ENCODE measurements at regions not wholly inside any gene's neighbourhood (a gene's known extent, or its start where the extent isn't known, plus 50 kb on each side); places are given as distances from the start of the nearest gene placed in this dataset.

GRCh38 chr2:31736695-31737454 lies 156.1 kb upstream of the SRD5A2 start:
- POLR2A ChIA-PET (ENCODE audit: unreplicated experiment), result no interaction called here
- H3K27me3 ChIP-seq (ENCODE audit: low read length), result no peaks in the 10 kb centered on the region
- DNase-seq, result no peak

GRCh38 chr2:31735716-31736115 lies 155.0 kb upstream of the SRD5A2 start:
- DNase-seq, result no peak
- no peaks in the 10 kb centered on the region for H3K79me2 ChIP-seq (ENCODE audit: low read length)
- CTCF ChIA-PET, result no interaction called here
- no peaks in the 10 kb centered on the region for H3K36me3 ChIP-seq (ENCODE audit: low read depth, low read length)
- H3K4me1 ChIP-seq (ENCODE audit: insufficient read depth, low read length), result no peaks in the 10 kb centered on the region
- H3K9me2 ChIP-seq (replicated peaks; ENCODE audit: low read length), result no peaks in the 10 kb centered on the region
- no peak overlapping the region for H3K4me3 ChIP-seq (ENCODE audit: low read length)
- H3K9ac ChIP-seq (ENCODE audit: low read length), result no peak overlapping the region
- POLR2A ChIA-PET (ENCODE audit: unreplicated experiment), result no interaction called here
- intact Hi-C loops (cut with micrococcal nuclease), result no loop called here
- no peaks in the 10 kb centered on the region for H3K27me3 ChIP-seq (ENCODE audit: low read length)
- H3F3A ChIP-seq (ENCODE audit: low read length, unreplicated experiment), result no peaks in the 10 kb centered on the region
- no peak for TF ChIP-seq EZH2phosphoT487 (IDR thresholded peaks at IDR 0.05; ENCODE audit: borderline replicate concordance, low read length)
- no peak for TF ChIP-seq CTCF (conservative IDR thresholded peaks at IDR 0.05; ENCODE audit: low read depth, low read length)
- TF ChIP-seq EZH2 (IDR thresholded peaks at IDR 0.05; ENCODE audit: low read length, unreplicated experiment), result no peak
- no peaks in the 10 kb centered on the region for H4K20me1 ChIP-seq (ENCODE audit: low read length)
- no peak for ATAC-seq
- no peak overlapping the region for H3K27ac ChIP-seq (ENCODE audit: low read length)
- no peak overlapping the region for H3K4me2 ChIP-seq (ENCODE audit: low read length)
- H3K9me3 ChIP-seq (ENCODE audit: low read length), result no peaks in the 10 kb centered on the region
- H2AFZ ChIP-seq (ENCODE audit: low read length), result no peak overlapping the region
- no TSS peak for BruUV-seq (replicated peaks)

More at GRCh38 chr2:31736695-31737454, 156.1 kb upstream of the SRD5A2 start:
- Histone ChIP-seq H3K79me2 (ENCODE audit: low read length) (no peaks in the 10 kb centered on the region), H3K9me3 (ENCODE audit: low read length) (no peaks in the 10 kb centered on the region), H3F3A (ENCODE audit: low read length, unreplicated experiment) (no peaks in the 10 kb centered on the region), H3K9ac (ENCODE audit: low read length) (no peak overlapping the region), H3K9me2 (replicated peaks; ENCODE audit: low read length) (no peaks in the 10 kb centered on the region), H2AFZ (ENCODE audit: low read length) (no peak overlapping the region), H3K4me3 (ENCODE audit: low read length) (no peak overlapping the region), H3K27ac (ENCODE audit: low read length) (no peak overlapping the region), H4K20me1 (ENCODE audit: low read length) (no peaks in the 10 kb centered on the region), H3K4me2 (ENCODE audit: low read length) (no peak overlapping the region), H3K36me3 (ENCODE audit: low read depth, low read length) (no peaks in the 10 kb centered on the region), H3K4me1 (ENCODE audit: insufficient read depth, low read length) (no peaks in the 10 kb centered on the region)
- CTCF ChIA-PET, result no interaction called here
- no peak for TF ChIP-seq EZH2phosphoT487 (IDR thresholded peaks at IDR 0.05; ENCODE audit: borderline replicate concordance, low read length)
- no peak for TF ChIP-seq EZH2 (IDR thresholded peaks at IDR 0.05; ENCODE audit: low read length, unreplicated experiment)
- TF ChIP-seq CTCF (conservative IDR thresholded peaks at IDR 0.05; ENCODE audit: low read depth, low read length), result no peak
- intact Hi-C loops (cut with micrococcal nuclease), result no loop called here
- no TSS peak for BruUV-seq (replicated peaks)
- ATAC-seq, result no peak

- no peaks in the 10 kb centered on the region for H3K9me3 ChIP-seq (ENCODE audit: low read length)
- H3K9ac ChIP-seq (ENCODE audit: low read length), result no peak overlapping the region
- H3K4me3 ChIP-seq (ENCODE audit: low read length), result no peak overlapping the region
- ChIA-PET POLR2A (ENCODE audit: unreplicated experiment) (no interaction called here), CTCF (no interaction called here)
- peak; percentile 82 for ATAC-seq
- H3K9me2 ChIP-seq (replicated peaks; ENCODE audit: low read length), result no peaks in the 10 kb centered on the region
- intact Hi-C loops (cut with micrococcal nuclease), result loop anchor here (10.0 kb wide), 2 partner anchors 395 to 1015 kb away; no protein-coding TSS in a partner anchor
- no peak overlapping the region for H3K4me2 ChIP-seq (ENCODE audit: low read length)
- no peak overlapping the region for H3K27ac ChIP-seq (ENCODE audit: low read length)
- H3K79me2 ChIP-seq (ENCODE audit: low read length), result no peaks in the 10 kb centered on the region
- no peaks in the 10 kb centered on the region for H3K27me3 ChIP-seq (ENCODE audit: low read length)
- peak overlapping the region; percentile 66; the same call in 1 of the 2 replicates for H2AFZ ChIP-seq (ENCODE audit: low read length)
- H4K20me1 ChIP-seq (ENCODE audit: low read length), result no peaks in the 10 kb centered on the region
- no peaks in the 10 kb centered on the region for H3K36me3 ChIP-seq (ENCODE audit: low read depth, low read length)
- BruUV-seq (replicated peaks), result no TSS peak
- peak; percentile 74 for DNase-seq
- no peaks in the 10 kb centered on the region for H3K4me1 ChIP-seq (ENCODE audit: insufficient read depth, low read length)
- no peaks in the 10 kb centered on the region for H3F3A ChIP-seq (ENCODE audit: low read length, unreplicated experiment)
- peak; percentile 80 for TF ChIP-seq CTCF (conservative IDR thresholded peaks at IDR 0.05; ENCODE audit: low read depth, low read length)
- TF ChIP-seq EZH2 (IDR thresholded peaks at IDR 0.05; ENCODE audit: low read length, unreplicated experiment), result no peak
- TF ChIP-seq EZH2phosphoT487 (IDR thresholded peaks at IDR 0.05; ENCODE audit: borderline replicate concordance, low read length), result no peak
These were observed 148.8 kb upstream of the SRD5A2 start for GRCh38 chr2:31729442-31730092.

Data from PC-3 (cell line).